Loucy (cell line): ENCODE measurements at regions not wholly inside any gene's neighbourhood (a gene's known extent, or its start where the extent isn't known, plus 50 kb on each side); places are given as distances from the start of the nearest gene placed in this dataset.

Experiments used
- H2AFZ ChIP-seq: fragments of 200-600 bp; sonication (generic); 2 replicates; pipeline ENCODE4 v1.6.0; 2016; ENCODE audit warnings: antibody characterized with exemption, mild to moderate bottlenecking, low read length, moderate library complexity
- H3F3A ChIP-seq: fragments of 200-600 bp; 2 replicates; pipeline ENCODE4 v1.6.0; 2016; ENCODE audit warnings: antibody characterized with exemption, low read depth, mild to moderate bottlenecking
- H3K27me3 ChIP-seq: fragments of 200-600 bp; sonication (generic); 2 replicates; pipeline ENCODE4 v1.6.1; 2014; ENCODE audit warnings: low read length, mild to moderate bottlenecking; ENCODE audit not compliant: insufficient read depth, poor library complexity, severe bottlenecking
- H3K36me3 ChIP-seq: fragments of 200-600 bp; sonication (generic); 2 replicates; pipeline ENCODE4 v1.6.1; 2016; ENCODE audit warnings: low read length; ENCODE audit not compliant: insufficient read depth
- H3K4me1 ChIP-seq: fragments of 200-600 bp; sonication (generic); 2 replicates; pipeline ENCODE4 v1.5.1; 2014; ENCODE audit warnings: low read length, mild to moderate bottlenecking; ENCODE audit not compliant: insufficient read depth, poor library complexity, severe bottlenecking
- H3K4me2 ChIP-seq: fragments of 200-600 bp; sonication (generic); 2 replicates; pipeline ENCODE4 v1.6.0; 2014; ENCODE audit warnings: antibody characterized with exemption, low read length, low read depth, mild to moderate bottlenecking; ENCODE audit not compliant: poor library complexity, severe bottlenecking
- H3K4me3 ChIP-seq: fragments of 200-600 bp; sonication (generic); 2 replicates; pipeline ENCODE4 v1.5.1; 2014; ENCODE audit warnings: low read length, mild to moderate bottlenecking, mixed read lengths; ENCODE audit not compliant: poor library complexity, severe bottlenecking
- H3K79me2 ChIP-seq: fragments of 200-600 bp; sonication (generic); 2 replicates; pipeline ENCODE4 v1.6.1; 2014; ENCODE audit warnings: low read length; ENCODE audit not compliant: insufficient read depth
- H3K9ac ChIP-seq: fragments of 200-600 bp; sonication (generic); 2 replicates; pipeline ENCODE4 v1.6.0; 2014; ENCODE audit warnings: mild to moderate bottlenecking, low read depth, low read length, moderate library complexity; ENCODE audit not compliant: poor library complexity, severe bottlenecking
- H3K9me2 ChIP-seq: fragments of 200-600 bp; sonication (generic); replicated peaks from 2 replicates; pipeline ENCODE4 v1.6.1; 2016; ENCODE audit warnings: low read depth, low read length, mixed read lengths
- H3K9me3 ChIP-seq: fragments of 200-600 bp; sonication (generic); 2 replicates; pipeline ENCODE4 v1.6.1; 2014; ENCODE audit warnings: mild to moderate bottlenecking, antibody characterized with exemption, low read length, low read depth; ENCODE audit not compliant: insufficient read depth
- H4K20me1 ChIP-seq: fragments of 200-600 bp; sonication (generic); 2 replicates; pipeline ENCODE4 v1.6.0; 2014; ENCODE audit warnings: antibody characterized with exemption, low read length, mild to moderate bottlenecking; ENCODE audit not compliant: insufficient read depth, poor library complexity, severe bottlenecking
- EZH2phosphoT487 ChIP-seq: fragments of 200-600 bp; IDR thresholded peaks from 2 replicates; pipeline ENCODE4 v1.6.1; 2018; ENCODE audit warnings: antibody characterized with exemption, mild to moderate bottlenecking, moderate library complexity, borderline replicate concordance
- TF ChIP-seq, protein P1 (sequence below): fragments of 200-600 bp; sonication (generic); conservative IDR thresholded peaks from 2 replicates; pipeline ENCODE4 v1.5.1; 2014; ENCODE audit warnings: mild to moderate bottlenecking, antibody characterized with exemption, low read length

DNA sequence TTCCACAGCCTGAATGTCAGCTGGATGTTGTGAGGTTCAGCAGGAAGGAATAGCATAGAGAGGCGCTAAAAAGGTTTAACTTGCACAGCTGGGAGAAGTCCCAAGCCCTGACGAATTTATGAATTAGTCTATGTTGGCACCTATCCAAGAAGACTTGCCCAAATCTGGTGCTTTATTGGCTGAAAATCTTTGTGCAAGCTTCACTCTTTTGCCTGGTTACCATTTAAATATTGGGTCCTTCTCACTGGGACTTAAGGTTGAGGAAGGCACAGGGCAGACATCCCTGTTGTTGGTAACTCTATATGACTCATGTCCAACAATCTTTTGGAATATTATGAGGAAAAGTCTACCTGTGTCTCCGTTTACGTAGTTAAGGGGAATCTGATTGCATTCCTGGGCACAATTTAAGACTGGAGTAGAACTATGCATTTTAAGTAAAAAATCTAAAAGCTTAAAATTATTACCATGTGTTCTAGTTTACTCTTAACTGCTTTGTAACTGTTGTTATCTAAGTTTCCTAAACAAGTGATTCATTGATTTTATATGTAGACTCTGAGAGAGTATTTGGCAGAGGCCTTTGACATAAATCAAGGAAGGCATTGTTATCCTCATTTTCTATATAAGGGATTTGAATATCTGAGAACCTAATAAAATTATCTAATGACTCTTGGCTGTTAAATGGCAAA is 181.7 kb upstream of the DPYD start:
- no peak for TF ChIP-seq EZH2phosphoT487
- TF ChIP-seq, protein P1, sequence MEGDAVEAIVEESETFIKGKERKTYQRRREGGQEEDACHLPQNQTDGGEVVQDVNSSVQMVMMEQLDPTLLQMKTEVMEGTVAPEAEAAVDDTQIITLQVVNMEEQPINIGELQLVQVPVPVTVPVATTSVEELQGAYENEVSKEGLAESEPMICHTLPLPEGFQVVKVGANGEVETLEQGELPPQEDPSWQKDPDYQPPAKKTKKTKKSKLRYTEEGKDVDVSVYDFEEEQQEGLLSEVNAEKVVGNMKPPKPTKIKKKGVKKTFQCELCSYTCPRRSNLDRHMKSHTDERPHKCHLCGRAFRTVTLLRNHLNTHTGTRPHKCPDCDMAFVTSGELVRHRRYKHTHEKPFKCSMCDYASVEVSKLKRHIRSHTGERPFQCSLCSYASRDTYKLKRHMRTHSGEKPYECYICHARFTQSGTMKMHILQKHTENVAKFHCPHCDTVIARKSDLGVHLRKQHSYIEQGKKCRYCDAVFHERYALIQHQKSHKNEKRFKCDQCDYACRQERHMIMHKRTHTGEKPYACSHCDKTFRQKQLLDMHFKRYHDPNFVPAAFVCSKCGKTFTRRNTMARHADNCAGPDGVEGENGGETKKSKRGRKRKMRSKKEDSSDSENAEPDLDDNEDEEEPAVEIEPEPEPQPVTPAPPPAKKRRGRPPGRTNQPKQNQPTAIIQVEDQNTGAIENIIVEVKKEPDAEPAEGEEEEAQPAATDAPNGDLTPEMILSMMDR = no peak
- Histone ChIP-seq H3F3A (no peaks in the 10 kb centered on the region), H3K4me2 (no peak overlapping the region)

DNA sequence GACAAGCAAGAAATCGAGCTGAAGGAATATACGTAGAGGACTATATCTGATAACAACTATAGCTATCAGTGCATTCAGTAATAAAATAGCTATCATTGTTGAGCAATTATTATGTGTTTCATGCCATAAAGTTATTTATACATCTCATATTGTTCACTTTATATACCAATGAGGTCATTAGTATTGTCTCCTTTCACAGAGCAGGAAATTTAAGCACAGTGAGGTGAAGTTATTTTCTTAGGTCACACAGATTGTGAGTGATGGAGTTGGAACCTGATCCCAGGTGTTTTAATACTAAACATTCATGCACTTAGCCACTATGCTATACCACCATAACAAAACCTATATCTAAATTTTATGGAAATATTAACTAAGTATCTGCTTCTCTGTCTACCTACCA is 180.5 kb upstream of the DPYD start:
- no peak overlapping the region for H2AFZ ChIP-seq
- no peaks in the 10 kb centered on the region for H3K79me2 ChIP-seq
- no peaks in the 10 kb centered on the region for H4K20me1 ChIP-seq
- H3K9me3 ChIP-seq = no peaks in the 10 kb centered on the region
- H3K4me2 ChIP-seq = no peak overlapping the region
- peaks cover 3% of the 10 kb centered on the region for H3K4me1 ChIP-seq
- H3K4me3 ChIP-seq = no peak overlapping the region
- TF ChIP-seq, protein P1 = no peak
- no peak for TF ChIP-seq EZH2phosphoT487
- H3K27me3 ChIP-seq = no peaks in the 10 kb centered on the region
- no peaks in the 10 kb centered on the region for H3F3A ChIP-seq
- no peak overlapping the region for H3K9ac ChIP-seq
- no peaks in the 10 kb centered on the region for H3K9me2 ChIP-seq
- no peaks in the 10 kb centered on the region for H3K36me3 ChIP-seq

More for the DNA sequence above, 181.7 kb upstream of the DPYD start:
- peaks cover 6% of the 10 kb centered on the region; the same call in 1 of the 2 replicates for H3K9me3 ChIP-seq
- H3K4me3 ChIP-seq = no peak overlapping the region
- no peak overlapping the region for H3K9ac ChIP-seq
- no peaks in the 10 kb centered on the region for H4K20me1 ChIP-seq
- no peaks in the 10 kb centered on the region for H3K36me3 ChIP-seq
- no peaks in the 10 kb centered on the region for H3K27me3 ChIP-seq
- H3K9me2 ChIP-seq = no peaks in the 10 kb centered on the region
- H3K4me1 ChIP-seq = peaks cover 3% of the 10 kb centered on the region
- no peak overlapping the region for H2AFZ ChIP-seq
- no peaks in the 10 kb centered on the region for H3K79me2 ChIP-seq

DNA sequence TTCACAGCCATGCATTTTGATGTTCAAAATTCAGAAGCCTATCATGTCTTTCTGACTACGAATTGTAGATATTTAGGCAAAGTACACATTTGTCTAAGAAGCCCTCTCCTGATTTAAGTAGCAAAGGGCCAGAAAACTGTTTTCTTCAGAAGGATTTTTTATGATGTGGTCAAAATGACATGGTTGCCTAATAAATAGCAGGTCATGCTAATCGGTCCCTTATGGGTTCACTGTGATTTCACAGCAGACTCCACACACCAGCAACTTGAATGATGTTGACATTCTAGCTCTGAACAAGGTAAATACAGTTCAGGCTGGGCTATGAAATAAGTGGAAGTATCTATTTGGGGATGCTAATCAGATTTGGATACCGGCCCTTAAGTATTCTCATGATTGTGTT is 178.7 kb upstream of the DPYD start:
- H3K9me3 ChIP-seq = no peaks in the 10 kb centered on the region
- no peaks in the 10 kb centered on the region for H3K27me3 ChIP-seq
- H3F3A ChIP-seq = no peaks in the 10 kb centered on the region
- TF ChIP-seq, protein P1 = no peak
- TF ChIP-seq EZH2phosphoT487 = no peak
- H3K9ac ChIP-seq = no peak overlapping the region
- H3K4me3 ChIP-seq = no peak overlapping the region
- H3K36me3 ChIP-seq = no peaks in the 10 kb centered on the region
- H2AFZ ChIP-seq = no peak overlapping the region
- H3K4me1 ChIP-seq = peaks cover 3% of the 10 kb centered on the region
- no peak overlapping the region for H3K4me2 ChIP-seq
- no peaks in the 10 kb centered on the region for H3K79me2 ChIP-seq
- no peaks in the 10 kb centered on the region for H3K9me2 ChIP-seq
- H4K20me1 ChIP-seq = no peaks in the 10 kb centered on the region
